ENCODE measurements at regions not wholly inside any gene's neighbourhood (a gene's known extent, or its start where the extent isn't known, plus 50 kb on each side); places are given as distances from the start of the nearest gene placed in this dataset.

DNA sequence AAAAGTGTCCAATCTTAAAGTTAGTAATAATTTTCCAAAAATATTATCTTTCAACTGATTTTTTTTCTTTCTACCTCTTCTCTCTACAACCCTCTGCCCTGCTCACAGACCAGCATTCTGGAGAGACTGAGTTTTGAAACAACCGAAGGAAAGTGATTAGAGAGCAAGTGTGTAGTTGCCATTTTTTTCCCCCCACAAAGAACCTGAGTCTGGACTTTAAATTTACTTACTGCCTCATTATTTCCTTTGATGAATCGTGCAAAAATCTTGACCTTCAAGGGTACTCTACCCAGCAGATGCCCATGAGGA lies 63.4 kb upstream of the NEUROD1 start:
- no peaks in the 10 kb centered on the region for H3K9me3 ChIP-seq
- no peaks in the 10 kb centered on the region for H3K4me1 ChIP-seq
- H3K27me3 ChIP-seq = no peaks in the 10 kb centered on the region
- H3K4me3 ChIP-seq (ENCODE audit: low read depth, low read length) = no peak overlapping the region
- H3K36me3 ChIP-seq = no peaks in the 10 kb centered on the region
- TF ChIP-seq, protein P1, sequence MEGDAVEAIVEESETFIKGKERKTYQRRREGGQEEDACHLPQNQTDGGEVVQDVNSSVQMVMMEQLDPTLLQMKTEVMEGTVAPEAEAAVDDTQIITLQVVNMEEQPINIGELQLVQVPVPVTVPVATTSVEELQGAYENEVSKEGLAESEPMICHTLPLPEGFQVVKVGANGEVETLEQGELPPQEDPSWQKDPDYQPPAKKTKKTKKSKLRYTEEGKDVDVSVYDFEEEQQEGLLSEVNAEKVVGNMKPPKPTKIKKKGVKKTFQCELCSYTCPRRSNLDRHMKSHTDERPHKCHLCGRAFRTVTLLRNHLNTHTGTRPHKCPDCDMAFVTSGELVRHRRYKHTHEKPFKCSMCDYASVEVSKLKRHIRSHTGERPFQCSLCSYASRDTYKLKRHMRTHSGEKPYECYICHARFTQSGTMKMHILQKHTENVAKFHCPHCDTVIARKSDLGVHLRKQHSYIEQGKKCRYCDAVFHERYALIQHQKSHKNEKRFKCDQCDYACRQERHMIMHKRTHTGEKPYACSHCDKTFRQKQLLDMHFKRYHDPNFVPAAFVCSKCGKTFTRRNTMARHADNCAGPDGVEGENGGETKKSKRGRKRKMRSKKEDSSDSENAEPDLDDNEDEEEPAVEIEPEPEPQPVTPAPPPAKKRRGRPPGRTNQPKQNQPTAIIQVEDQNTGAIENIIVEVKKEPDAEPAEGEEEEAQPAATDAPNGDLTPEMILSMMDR (IDR thresholded peaks at IDR 0.05; ENCODE audit: low read depth, low read length) = no peak
- DNase-seq = no peak

GRCh38 chr2:181745796-181746540 lies 65.7 kb upstream of the NEUROD1 start:
- TF ChIP-seq, protein P1 (IDR thresholded peaks at IDR 0.05; ENCODE audit: low read depth, low read length) = no peak
- Histone ChIP-seq H3K4me1 (no peaks in the 10 kb centered on the region), H3K36me3 (no peaks in the 10 kb centered on the region), H3K27me3 (no peaks in the 10 kb centered on the region), H3K4me3 (ENCODE audit: low read depth, low read length) (no peak overlapping the region), H3K9me3 (no peaks in the 10 kb centered on the region)
- no peak for DNase-seq

DNA sequence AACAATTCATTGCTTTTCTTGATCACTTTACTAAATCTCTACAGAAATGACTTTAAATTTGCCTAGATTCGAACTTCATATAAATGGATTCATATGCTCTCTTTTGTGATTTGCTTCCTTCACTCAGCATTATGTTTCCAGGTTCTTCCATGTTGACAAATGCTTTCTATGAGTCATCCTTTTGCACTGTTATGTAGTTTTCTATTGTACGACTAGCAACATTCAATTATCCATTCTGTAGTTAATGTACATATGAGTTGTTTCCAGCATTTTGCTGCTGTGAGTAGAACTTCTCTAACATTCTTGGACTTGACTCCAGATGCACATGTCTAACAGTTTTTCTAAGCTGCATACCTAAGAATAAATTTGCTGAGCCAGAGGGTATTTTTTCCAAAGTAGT lies 66.5 kb upstream of the NEUROD1 start:
- Histone ChIP-seq H3K36me3 (no peaks in the 10 kb centered on the region), H3K4me3 (ENCODE audit: low read depth, low read length) (no peak overlapping the region), H3K27me3 (no peaks in the 10 kb centered on the region), H3K4me1 (no peaks in the 10 kb centered on the region), H3K9me3 (no peaks in the 10 kb centered on the region)
- TF ChIP-seq, protein P1 (IDR thresholded peaks at IDR 0.05; ENCODE audit: low read depth, low read length) = no peak
- DNase-seq = no peak

GRCh38 chr2:181750305-181750704 lies 70.0 kb upstream of the NEUROD1 start:
- H3K9me3 ChIP-seq = no peaks in the 10 kb centered on the region
- H3K4me3 ChIP-seq (ENCODE audit: low read depth, low read length) = no peak overlapping the region
- H3K27me3 ChIP-seq = no peaks in the 10 kb centered on the region
- no peak for DNase-seq
- H3K4me1 ChIP-seq = no peaks in the 10 kb centered on the region
- H3K36me3 ChIP-seq = no peaks in the 10 kb centered on the region
- TF ChIP-seq, protein P1 (IDR thresholded peaks at IDR 0.05; ENCODE audit: low read depth, low read length) = no peak

- Histone ChIP-seq H3K27me3 (no peaks in the 10 kb centered on the region), H3K4me3 (ENCODE audit: low read depth, low read length) (no peak overlapping the region), H3K9me3 (no peaks in the 10 kb centered on the region), H3K36me3 (no peaks in the 10 kb centered on the region), H3K4me1 (no peaks in the 10 kb centered on the region)
- no peak for DNase-seq
- TF ChIP-seq, protein P1 (IDR thresholded peaks at IDR 0.05; ENCODE audit: low read depth, low read length) = no peak
Measured at GRCh38 chr2:181751266-181752030, 71.1 kb upstream of the NEUROD1 start.

DNA sequence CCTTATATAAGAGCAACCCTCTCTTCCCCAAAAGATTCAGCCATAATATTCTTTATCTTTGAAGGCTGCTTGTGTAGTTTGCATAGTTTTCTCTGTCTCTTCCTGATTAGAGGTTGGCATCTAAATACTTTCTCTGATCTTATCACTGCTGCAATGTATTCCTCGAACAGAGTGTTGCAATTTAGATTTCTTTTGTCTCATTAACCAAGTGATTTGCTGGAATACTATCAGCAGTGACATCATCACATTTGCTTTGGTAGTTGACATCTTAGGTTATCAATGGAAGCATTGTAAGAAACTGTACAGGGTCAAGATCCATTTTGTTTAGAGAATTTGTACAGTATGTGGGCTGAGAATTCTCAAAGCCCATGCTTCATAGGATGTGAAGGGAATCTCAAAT lies 72.0 kb upstream of the NEUROD1 start:
- H3K9me3 ChIP-seq = no peaks in the 10 kb centered on the region
- H3K27me3 ChIP-seq = no peaks in the 10 kb centered on the region
- no peaks in the 10 kb centered on the region for H3K4me1 ChIP-seq
- TF ChIP-seq, protein P1 (IDR thresholded peaks at IDR 0.05; ENCODE audit: low read depth, low read length) = no peak
- no peak overlapping the region for H3K4me3 ChIP-seq (ENCODE audit: low read depth, low read length)
- no peak for DNase-seq
- H3K36me3 ChIP-seq = no peaks in the 10 kb centered on the region

Data from BE2C (cell line).